Left lung (tissue), 4 donors: ENCODE measurements at regions not wholly inside any gene's neighbourhood (a gene's known extent, or its start where the extent isn't known, plus 50 kb on each side); places are given as distances from the start of the nearest gene placed in this dataset.
"Not testable (repeated sequence)": the region's sequence is repeated elsewhere in the genome, so short reads cannot be mapped to it uniquely, and the experiment has no call there.

Experiments
- ATAC-seq: fragments of 200-7000 bp; cut with Tn5 transposase; one replicate; pipeline ENCODE4 v1.9.1; 2020; ENCODE audit warnings: moderate library complexity
- DNase-seq, 4 donors: peaks; one replicate each; pipeline ENCODE4 v3.0.0-alpha.2; 2013 to 2020
- H3K27ac ChIP-seq, 2 donors: fragments of 200-600 bp; sonication (generic) in 1 of 2; one replicate each; pipeline versions ENCODE4 v1.5.0 to v1.8.0; 2020 to 2021
- H3K27me3 ChIP-seq, 2 donors: fragments of 200-600 bp; sonication (generic) in 1 of 2; one replicate each; pipeline versions ENCODE4 v1.5.0 to v1.8.0; 2020 to 2021
- H3K36me3 ChIP-seq, 2 donors: fragments of 200-600 bp; sonication (generic) in 1 of 2; one replicate each; pipeline versions ENCODE4 v1.5.0 to v1.8.0; 2020 to 2021
- H3K4me1 ChIP-seq, 2 donors: fragments of 200-600 bp; one replicate each; pipeline ENCODE4 v1.8.0; 2021
- H3K4me3 ChIP-seq, 2 donors: fragments of 200-600 bp; sonication (generic) in 1 of 2; one replicate each; pipeline versions ENCODE4 v1.5.0 to v1.8.0; 2020 to 2021; ENCODE audit warnings: mild to moderate bottlenecking in 1 of 2
- H3K9me3 ChIP-seq, 2 donors: fragments of 200-600 bp; sonication (generic) in 1 of 2; one replicate each; pipeline versions ENCODE4 v1.5.0 to v1.8.0; 2020 to 2021
- CTCF ChIP-seq, 2 donors: fragments of 200-600 bp; sonication (generic) in 1 of 2; IDR thresholded peaks; one replicate each; pipeline versions ENCODE4 v1.5.0 to v1.8.0; 2021; ENCODE audit warnings: antibody characterized with exemption in 2 of 2
- intact Hi-C, 2 donors: fragments of 100-400 bp; cut with DNase I; formaldehyde crosslinking; loops; one replicate each; pipeline versions ENCODE4 v1.11.2 to v1.14.2; 2022
- donor health status: DM: no; HTN: yes; CAD: no.
- donor health status: DM: no; HTN: no; CAD: no.

- H3K4me1 ChIP-seq, H3K9me3 ChIP-seq, ATAC-seq, H3K27me3 ChIP-seq, H3K36me3 ChIP-seq, H3K4me3 ChIP-seq, H3K27ac ChIP-seq, intact Hi-C loops, DNase-seq: not testable (repeated sequence)
Measured at GRCh38 chrX:80508083-80508482, 87.8 kb downstream of the TENT5D start.

GRCh38 chrX:80511969-80512760, 91.9 kb downstream of the TENT5D start:
- H3K27ac ChIP-seq = no peak overlapping the region
- H3K36me3 ChIP-seq = no peaks in the 10 kb centered on the region
- H3K4me1 ChIP-seq = no peaks in the 10 kb centered on the region
- ATAC-seq (peak; percentile 33), DNase-seq (no peak)
- H3K9me3 ChIP-seq = no peaks in the 10 kb centered on the region
- intact Hi-C loops = no loop called here
- H3K4me3 ChIP-seq = no peak overlapping the region
- H3K27me3 ChIP-seq = no peaks in the 10 kb centered on the region
- TF ChIP-seq CTCF (IDR thresholded peaks at IDR 0.05) = no peak

- no peak for TF ChIP-seq CTCF (IDR thresholded peaks at IDR 0.05)
- DNase-seq = no peak
Measured at GRCh38 chrX:80512924-80513323, 92.7 kb downstream of the TENT5D start.

GRCh38 chrX:80513625-80514024, 93.4 kb downstream of the TENT5D start:
- DNase-seq (no peak), ATAC-seq (no peak)
- H3K9me3 ChIP-seq = no peaks in the 10 kb centered on the region
- TF ChIP-seq CTCF (IDR thresholded peaks at IDR 0.05) = no peak
- H3K36me3 ChIP-seq = no peaks in the 10 kb centered on the region
- H3K27me3 ChIP-seq = no peaks in the 10 kb centered on the region
- no peaks in the 10 kb centered on the region for H3K4me1 ChIP-seq
- H3K4me3 ChIP-seq = no peak overlapping the region
- intact Hi-C loops = no loop called here
- H3K27ac ChIP-seq = no peak overlapping the region

More at GRCh38 chrX:80512924-80513323, 92.7 kb downstream of the TENT5D start:
- H3K36me3 ChIP-seq = no peaks in the 10 kb centered on the region
- H3K4me3 ChIP-seq = no peak overlapping the region
- intact Hi-C loops = no loop called here
- ATAC-seq = no peak
- no peaks in the 10 kb centered on the region for H3K27me3 ChIP-seq
- H3K27ac ChIP-seq = no peak overlapping the region
- no peaks in the 10 kb centered on the region for H3K9me3 ChIP-seq
- no peaks in the 10 kb centered on the region for H3K4me1 ChIP-seq

- no peak for DNase-seq
- H3K4me1 ChIP-seq = no peaks in the 10 kb centered on the region
- H3K27me3 ChIP-seq = no peaks in the 10 kb centered on the region
- H3K4me3 ChIP-seq = no peak overlapping the region
- no peaks in the 10 kb centered on the region for H3K36me3 ChIP-seq
- H3K9me3 ChIP-seq = no peaks in the 10 kb centered on the region
- ATAC-seq = no peak
- no peak for TF ChIP-seq CTCF (IDR thresholded peaks at IDR 0.05)
- intact Hi-C loops = no loop called here
- no peak overlapping the region for H3K27ac ChIP-seq
Measured at GRCh38 chrX:80537096-80537495, 116.8 kb downstream of the TENT5D start.

GRCh38 chrX:80550722-80551121, 130.5 kb downstream of the TENT5D start:
- H3K36me3 ChIP-seq = no peaks in the 10 kb centered on the region
- no peak overlapping the region for H3K4me3 ChIP-seq
- DNase-seq (no peak), ATAC-seq (no peak)
- no peak for TF ChIP-seq CTCF (IDR thresholded peaks at IDR 0.05)
- H3K27ac ChIP-seq = no peak overlapping the region
- intact Hi-C loops = no loop called here
- H3K4me1 ChIP-seq = no peaks in the 10 kb centered on the region
- H3K9me3 ChIP-seq = no peaks in the 10 kb centered on the region
- no peaks in the 10 kb centered on the region for H3K27me3 ChIP-seq
